ENCODE measurements at regions not wholly inside any gene's neighbourhood (a gene's known extent, or its start where the extent isn't known, plus 50 kb on each side); places are given as distances from the start of the nearest gene placed in this dataset.

- TF ChIP-seq STAT1 (IDR thresholded peaks at IDR 0.05; ENCODE audit: unreplicated experiment), result no peak
- TF ChIP-seq EZH2 (IDR thresholded peaks at IDR 0.05; ENCODE audit: low read depth, unreplicated experiment), result no peak
- no peak for TF ChIP-seq CTCF (conservative IDR thresholded peaks at IDR 0.05; ENCODE audit: low read depth in 2 of 2)
- TF ChIP-seq POLR2AphosphoS5 (IDR thresholded peaks at IDR 0.05; ENCODE audit: low read depth), result no peak
- no peak for TF ChIP-seq REST (IDR thresholded peaks at IDR 0.05; ENCODE audit: unreplicated experiment)
- TF ChIP-seq CREB1 (CRISPR knock-in tag; IDR thresholded peaks at IDR 0.05; ENCODE audit: low read depth), result no peak
- no peak for TF ChIP-seq NANOG (IDR thresholded peaks at IDR 0.05; ENCODE audit: borderline replicate concordance)
- no peak for TF ChIP-seq JUNB (IDR thresholded peaks at IDR 0.05; ENCODE audit: unreplicated experiment)
- TF ChIP-seq ZNF331 (CRISPR knock-in tag; IDR thresholded peaks at IDR 0.05; ENCODE audit: low read depth), result no peak
- no peak for TF ChIP-seq EZH2phosphoT487 (IDR thresholded peaks at IDR 0.05; ENCODE audit: unreplicated experiment)
- TF ChIP-seq, protein P1, sequence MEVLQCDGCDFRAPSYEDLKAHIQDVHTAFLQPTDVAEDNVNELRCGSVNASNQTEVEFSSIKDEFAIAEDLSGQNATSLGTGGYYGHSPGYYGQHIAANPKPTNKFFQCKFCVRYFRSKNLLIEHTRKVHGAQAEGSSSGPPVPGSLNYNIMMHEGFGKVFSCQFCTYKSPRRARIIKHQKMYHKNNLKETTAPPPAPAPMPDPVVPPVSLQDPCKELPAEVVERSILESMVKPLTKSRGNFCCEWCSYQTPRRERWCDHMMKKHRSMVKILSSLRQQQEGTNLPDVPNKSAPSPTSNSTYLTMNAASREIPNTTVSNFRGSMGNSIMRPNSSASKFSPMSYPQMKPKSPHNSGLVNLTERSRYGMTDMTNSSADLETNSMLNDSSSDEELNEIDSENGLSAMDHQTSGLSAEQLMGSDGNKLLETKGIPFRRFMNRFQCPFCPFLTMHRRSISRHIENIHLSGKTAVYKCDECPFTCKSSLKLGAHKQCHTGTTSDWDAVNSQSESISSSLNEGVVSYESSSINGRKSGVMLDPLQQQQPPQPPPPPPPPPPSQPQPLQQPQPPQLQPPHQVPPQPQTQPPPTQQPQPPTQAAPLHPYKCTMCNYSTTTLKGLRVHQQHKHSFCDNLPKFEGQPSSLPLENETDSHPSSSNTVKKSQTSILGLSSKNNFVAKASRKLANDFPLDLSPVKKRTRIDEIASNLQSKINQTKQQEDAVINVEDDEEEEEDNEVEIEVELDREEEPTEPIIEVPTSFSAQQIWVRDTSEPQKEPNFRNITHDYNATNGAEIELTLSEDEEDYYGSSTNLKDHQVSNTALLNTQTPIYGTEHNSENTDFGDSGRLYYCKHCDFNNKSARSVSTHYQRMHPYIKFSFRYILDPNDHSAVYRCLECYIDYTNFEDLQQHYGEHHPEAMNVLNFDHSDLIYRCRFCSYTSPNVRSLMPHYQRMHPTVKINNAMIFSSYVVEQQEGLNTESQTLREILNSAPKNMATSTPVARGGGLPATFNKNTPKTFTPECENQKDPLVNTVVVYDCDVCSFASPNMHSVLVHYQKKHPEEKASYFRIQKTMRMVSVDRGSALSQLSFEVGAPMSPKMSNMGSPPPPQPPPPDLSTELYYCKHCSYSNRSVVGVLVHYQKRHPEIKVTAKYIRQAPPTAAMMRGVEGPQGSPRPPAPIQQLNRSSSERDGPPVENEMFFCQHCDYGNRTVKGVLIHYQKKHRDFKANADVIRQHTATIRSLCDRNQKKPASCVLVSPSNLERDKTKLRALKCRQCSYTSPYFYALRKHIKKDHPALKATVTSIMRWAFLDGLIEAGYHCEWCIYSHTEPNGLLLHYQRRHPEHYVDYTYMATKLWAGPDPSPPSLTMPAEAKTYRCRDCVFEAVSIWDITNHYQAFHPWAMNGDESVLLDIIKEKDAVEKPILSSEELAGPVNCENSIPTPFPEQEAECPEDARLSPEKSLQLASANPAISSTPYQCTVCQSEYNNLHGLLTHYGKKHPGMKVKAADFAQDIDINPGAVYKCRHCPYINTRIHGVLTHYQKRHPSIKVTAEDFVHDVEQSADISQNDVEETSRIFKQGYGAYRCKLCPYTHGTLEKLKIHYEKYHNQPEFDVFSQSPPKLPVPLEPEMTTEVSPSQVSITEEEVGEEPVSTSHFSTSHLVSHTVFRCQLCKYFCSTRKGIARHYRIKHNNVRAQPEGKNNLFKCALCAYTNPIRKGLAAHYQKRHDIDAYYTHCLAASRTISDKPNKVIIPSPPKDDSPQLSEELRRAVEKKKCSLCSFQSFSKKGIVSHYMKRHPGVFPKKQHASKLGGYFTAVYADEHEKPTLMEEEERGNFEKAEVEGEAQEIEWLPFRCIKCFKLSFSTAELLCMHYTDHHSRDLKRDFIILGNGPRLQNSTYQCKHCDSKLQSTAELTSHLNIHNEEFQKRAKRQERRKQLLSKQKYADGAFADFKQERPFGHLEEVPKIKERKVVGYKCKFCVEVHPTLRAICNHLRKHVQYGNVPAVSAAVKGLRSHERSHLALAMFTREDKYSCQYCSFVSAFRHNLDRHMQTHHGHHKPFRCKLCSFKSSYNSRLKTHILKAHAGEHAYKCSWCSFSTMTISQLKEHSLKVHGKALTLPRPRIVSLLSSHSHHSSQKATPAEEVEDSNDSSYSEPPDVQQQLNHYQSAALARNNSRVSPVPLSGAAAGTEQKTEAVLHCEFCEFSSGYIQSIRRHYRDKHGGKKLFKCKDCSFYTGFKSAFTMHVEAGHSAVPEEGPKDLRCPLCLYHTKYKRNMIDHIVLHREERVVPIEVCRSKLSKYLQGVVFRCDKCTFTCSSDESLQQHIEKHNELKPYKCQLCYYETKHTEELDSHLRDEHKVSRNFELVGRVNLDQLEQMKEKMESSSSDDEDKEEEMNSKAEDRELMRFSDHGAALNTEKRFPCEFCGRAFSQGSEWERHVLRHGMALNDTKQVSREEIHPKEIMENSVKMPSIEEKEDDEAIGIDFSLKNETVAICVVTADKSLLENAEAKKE (CRISPR knock-in tag; IDR thresholded peaks at IDR 0.05), result no peak
- TF ChIP-seq, protein P2, sequence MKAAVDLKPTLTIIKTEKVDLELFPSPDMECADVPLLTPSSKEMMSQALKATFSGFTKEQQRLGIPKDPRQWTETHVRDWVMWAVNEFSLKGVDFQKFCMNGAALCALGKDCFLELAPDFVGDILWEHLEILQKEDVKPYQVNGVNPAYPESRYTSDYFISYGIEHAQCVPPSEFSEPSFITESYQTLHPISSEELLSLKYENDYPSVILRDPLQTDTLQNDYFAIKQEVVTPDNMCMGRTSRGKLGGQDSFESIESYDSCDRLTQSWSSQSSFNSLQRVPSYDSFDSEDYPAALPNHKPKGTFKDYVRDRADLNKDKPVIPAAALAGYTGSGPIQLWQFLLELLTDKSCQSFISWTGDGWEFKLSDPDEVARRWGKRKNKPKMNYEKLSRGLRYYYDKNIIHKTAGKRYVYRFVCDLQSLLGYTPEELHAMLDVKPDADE (IDR thresholded peaks at IDR 0.05), result no peak
Observed at GRCh38 chr12:111027431-111027830, 107.1 kb upstream of the MYL2 start.
